ENCODE measurements at regions not wholly inside any gene's neighbourhood (a gene's known extent, or its start where the extent isn't known, plus 50 kb on each side); places are given as distances from the start of the nearest gene placed in this dataset.

DNA sequence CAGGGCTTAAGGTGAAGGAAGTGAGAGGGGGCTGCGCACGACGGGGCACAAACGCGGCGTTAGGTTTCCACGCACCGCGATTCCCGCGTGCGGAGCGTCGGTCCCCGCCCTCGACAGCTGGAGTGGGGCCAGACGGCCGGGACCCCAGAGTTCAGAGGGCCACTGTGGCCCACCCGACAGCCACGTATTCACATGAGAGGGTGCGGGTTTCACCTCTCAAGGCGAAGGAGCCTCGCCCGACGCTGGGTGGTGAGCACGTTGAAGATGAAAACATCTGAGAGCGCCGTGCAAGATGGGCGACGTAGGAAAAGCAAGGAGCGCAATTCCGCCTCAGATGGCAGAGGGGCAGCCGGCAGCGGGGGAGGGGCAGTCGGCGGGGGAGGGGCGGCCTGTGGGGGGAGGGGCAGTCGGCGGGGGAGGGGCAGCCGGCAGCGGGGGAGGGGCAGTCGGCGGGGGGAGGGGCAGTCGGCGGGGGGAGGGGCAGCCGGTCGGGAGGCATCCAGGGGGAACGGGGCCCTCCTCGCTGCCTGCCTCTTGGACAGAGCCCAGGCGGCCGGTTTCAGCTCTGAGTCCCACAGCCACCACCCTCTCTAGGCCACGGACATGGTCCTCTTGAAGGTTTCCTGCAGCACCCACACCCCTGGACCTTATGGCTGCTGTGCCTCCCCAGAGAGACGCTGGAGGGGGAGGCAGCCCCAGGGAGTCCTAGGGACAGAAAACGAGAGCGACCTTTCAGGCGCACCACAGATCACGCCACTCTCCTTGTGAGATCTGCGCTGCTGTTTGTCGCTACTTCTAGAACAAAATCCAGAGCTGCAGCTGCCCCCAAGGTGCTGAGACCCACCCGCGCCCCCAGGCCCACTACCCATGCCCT is 113.7 kb downstream of the DLL1 start:
- DNase-seq (ENCODE audit: low read depth), result peak; percentile 44

GRCh38 chr6:170176136-170176897 is 114.6 kb downstream of the DLL1 start:
- no peak overlapping the region for H3K4me3 ChIP-seq (ENCODE audit: low read depth, low read length)
- no peak for TF ChIP-seq MYC (IDR thresholded peaks at IDR 0.05; ENCODE audit: low read depth, low read length)
- TF ChIP-seq POLR2A (IDR thresholded peaks at IDR 0.05; ENCODE audit: extremely low read depth, insufficient read length), result no peak
- TF ChIP-seq MAX (IDR thresholded peaks at IDR 0.05; ENCODE audit: low read depth, low read length), result no peak
- TF ChIP-seq CTCF (IDR thresholded peaks at IDR 0.05; ENCODE audit: low read depth, low read length), result no peak
- DNase-seq (ENCODE audit: low read depth), result no peak

More for the DNA sequence above, 113.7 kb downstream of the DLL1 start:
- TF ChIP-seq POLR2A (IDR thresholded peaks at IDR 0.05; ENCODE audit: extremely low read depth, insufficient read length), result no peak
- TF ChIP-seq CTCF (IDR thresholded peaks at IDR 0.05; ENCODE audit: low read depth, low read length), result no peak
- no peak for TF ChIP-seq MYC (IDR thresholded peaks at IDR 0.05; ENCODE audit: low read depth, low read length)
- H3K4me3 ChIP-seq (ENCODE audit: low read depth, low read length), result no peak overlapping the region

- no peak for DNase-seq (ENCODE audit: low read depth)
- TF ChIP-seq CTCF (IDR thresholded peaks at IDR 0.05; ENCODE audit: low read depth, low read length) (no peak), MYC (IDR thresholded peaks at IDR 0.05; ENCODE audit: low read depth, low read length) (no peak), POLR2A (IDR thresholded peaks at IDR 0.05; ENCODE audit: extremely low read depth, insufficient read length) (no peak)
These were observed 115.2 kb downstream of the DLL1 start for GRCh38 chr6:170175644-170176135.

DNA sequence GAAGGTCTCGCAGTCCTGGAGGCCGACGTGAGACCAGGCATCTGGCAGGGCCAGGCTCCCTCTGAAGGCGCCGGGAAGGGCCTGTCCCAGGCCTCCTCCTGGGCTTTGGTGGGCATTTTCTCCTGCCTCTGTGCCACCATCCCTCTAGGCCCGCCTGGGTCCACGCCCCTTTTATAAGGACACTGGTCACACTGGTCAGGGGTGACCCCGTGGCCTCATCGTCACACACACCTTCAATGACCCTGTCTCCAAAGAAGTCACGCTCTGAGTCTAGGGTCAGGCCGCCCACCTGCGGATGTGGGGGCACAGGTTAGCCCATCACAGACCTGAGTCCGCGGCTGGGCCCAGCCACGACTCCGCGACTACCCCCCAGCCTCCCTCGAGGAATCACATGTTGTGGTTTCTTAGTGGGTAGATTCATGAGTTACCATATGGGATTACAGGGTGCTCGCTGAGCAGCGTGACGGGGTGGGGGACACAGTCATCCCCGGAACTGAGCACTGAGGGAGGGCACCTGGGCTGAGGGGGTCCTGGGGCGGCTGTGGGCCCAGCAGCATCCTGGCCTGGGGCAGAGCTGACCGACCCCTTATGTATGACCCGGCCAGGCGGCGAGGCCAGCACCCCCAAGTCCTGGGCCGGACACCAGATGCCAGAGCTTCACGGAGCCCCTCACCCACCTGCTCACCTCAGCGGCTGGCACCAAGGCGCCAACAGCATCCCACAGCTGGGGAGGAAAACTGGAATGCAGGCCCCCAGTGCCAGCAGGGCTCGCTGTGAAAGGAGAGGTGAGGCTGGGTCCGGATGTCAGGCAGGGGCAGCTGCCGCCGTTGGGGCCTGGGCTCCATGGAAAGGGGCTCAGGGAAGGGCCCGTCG is 115.9 kb downstream of the DLL1 start:
- H3K4me3 ChIP-seq (ENCODE audit: low read depth, low read length), result no peak overlapping the region
- DNase-seq (ENCODE audit: low read depth), result no peak
- TF ChIP-seq CTCF (IDR thresholded peaks at IDR 0.05; ENCODE audit: low read depth, low read length) (no peak), MAX (IDR thresholded peaks at IDR 0.05; ENCODE audit: low read depth, low read length) (no peak)

More at GRCh38 chr6:170175644-170176135, 115.2 kb downstream of the DLL1 start:
- no peak overlapping the region for H3K4me3 ChIP-seq (ENCODE audit: low read depth, low read length)

GRCh38 chr6:170174124-170174770 is 116.6 kb downstream of the DLL1 start:
- no peak for DNase-seq (ENCODE audit: low read depth)
- H3K4me3 ChIP-seq (ENCODE audit: low read depth, low read length), result no peak overlapping the region
- TF ChIP-seq MAX (IDR thresholded peaks at IDR 0.05; ENCODE audit: low read depth, low read length) (no peak), CTCF (IDR thresholded peaks at IDR 0.05; ENCODE audit: low read depth, low read length) (no peak), POLR2A (IDR thresholded peaks at IDR 0.05; ENCODE audit: extremely low read depth, insufficient read length) (no peak), MYC (IDR thresholded peaks at IDR 0.05; ENCODE audit: low read depth, low read length) (no peak)
